ENCODE measurements at regions not wholly inside any gene's neighbourhood (a gene's known extent, or its start where the extent isn't known, plus 50 kb on each side); places are given as distances from the start of the nearest gene placed in this dataset.

DNA sequence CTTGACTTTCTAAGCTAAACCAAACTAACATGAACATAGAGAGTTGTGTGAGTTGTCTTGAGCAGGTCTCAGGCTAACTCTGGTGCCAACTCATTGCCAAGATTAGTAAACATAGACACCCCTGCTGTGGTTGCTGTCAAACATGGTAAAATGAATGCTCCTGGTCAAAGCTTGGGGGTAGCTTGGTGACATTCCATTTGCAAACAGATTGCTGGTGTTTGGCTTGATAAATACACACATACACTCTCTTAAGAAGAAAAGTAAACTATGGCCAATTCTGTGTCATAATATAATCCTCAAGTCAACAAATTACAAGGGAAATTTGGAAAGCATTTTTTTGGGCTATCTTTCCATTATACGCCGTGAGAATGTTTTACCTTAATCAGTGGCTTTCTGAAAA lies 386.4 kb upstream of the PDE3A start:
- TF ChIP-seq EGR1 (IDR thresholded peaks at IDR 0.05) (no peak), CEBPB (IDR thresholded peaks at IDR 0.05) (no peak), ZBTB7A (IDR thresholded peaks at IDR 0.05; ENCODE audit: low read depth) (no peak), FOXM1 (IDR thresholded peaks at IDR 0.05; ENCODE audit: borderline replicate concordance, low read depth) (no peak), TAF1 (IDR thresholded peaks at IDR 0.05; ENCODE audit: low read depth) (no peak), CREB1 (IDR thresholded peaks at IDR 0.05; ENCODE audit: low read depth) (no peak), RAD21 (IDR thresholded peaks at IDR 0.05; ENCODE audit: low read depth) (no peak), NFIC (IDR thresholded peaks at IDR 0.05) (no peak), EP300 (IDR thresholded peaks at IDR 0.05; ENCODE audit: borderline replicate concordance) (no peak), TEAD4 (IDR thresholded peaks at IDR 0.05) (no peak)
- TF ChIP-seq, protein P1, sequence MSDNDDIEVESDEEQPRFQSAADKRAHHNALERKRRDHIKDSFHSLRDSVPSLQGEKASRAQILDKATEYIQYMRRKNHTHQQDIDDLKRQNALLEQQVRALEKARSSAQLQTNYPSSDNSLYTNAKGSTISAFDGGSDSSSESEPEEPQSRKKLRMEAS (IDR thresholded peaks at IDR 0.05), result no peak
- TF ChIP-seq, protein P2, sequence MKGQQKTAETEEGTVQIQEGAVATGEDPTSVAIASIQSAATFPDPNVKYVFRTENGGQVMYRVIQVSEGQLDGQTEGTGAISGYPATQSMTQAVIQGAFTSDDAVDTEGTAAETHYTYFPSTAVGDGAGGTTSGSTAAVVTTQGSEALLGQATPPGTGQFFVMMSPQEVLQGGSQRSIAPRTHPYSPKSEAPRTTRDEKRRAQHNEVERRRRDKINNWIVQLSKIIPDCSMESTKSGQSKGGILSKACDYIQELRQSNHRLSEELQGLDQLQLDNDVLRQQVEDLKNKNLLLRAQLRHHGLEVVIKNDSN (IDR thresholded peaks at IDR 0.05), result no peak
- TF ChIP-seq, protein P3, sequence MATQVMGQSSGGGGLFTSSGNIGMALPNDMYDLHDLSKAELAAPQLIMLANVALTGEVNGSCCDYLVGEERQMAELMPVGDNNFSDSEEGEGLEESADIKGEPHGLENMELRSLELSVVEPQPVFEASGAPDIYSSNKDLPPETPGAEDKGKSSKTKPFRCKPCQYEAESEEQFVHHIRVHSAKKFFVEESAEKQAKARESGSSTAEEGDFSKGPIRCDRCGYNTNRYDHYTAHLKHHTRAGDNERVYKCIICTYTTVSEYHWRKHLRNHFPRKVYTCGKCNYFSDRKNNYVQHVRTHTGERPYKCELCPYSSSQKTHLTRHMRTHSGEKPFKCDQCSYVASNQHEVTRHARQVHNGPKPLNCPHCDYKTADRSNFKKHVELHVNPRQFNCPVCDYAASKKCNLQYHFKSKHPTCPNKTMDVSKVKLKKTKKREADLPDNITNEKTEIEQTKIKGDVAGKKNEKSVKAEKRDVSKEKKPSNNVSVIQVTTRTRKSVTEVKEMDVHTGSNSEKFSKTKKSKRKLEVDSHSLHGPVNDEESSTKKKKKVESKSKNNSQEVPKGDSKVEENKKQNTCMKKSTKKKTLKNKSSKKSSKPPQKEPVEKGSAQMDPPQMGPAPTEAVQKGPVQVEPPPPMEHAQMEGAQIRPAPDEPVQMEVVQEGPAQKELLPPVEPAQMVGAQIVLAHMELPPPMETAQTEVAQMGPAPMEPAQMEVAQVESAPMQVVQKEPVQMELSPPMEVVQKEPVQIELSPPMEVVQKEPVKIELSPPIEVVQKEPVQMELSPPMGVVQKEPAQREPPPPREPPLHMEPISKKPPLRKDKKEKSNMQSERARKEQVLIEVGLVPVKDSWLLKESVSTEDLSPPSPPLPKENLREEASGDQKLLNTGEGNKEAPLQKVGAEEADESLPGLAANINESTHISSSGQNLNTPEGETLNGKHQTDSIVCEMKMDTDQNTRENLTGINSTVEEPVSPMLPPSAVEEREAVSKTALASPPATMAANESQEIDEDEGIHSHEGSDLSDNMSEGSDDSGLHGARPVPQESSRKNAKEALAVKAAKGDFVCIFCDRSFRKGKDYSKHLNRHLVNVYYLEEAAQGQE (IDR thresholded peaks at IDR 0.05; ENCODE audit: low read depth), result no peak

DNA sequence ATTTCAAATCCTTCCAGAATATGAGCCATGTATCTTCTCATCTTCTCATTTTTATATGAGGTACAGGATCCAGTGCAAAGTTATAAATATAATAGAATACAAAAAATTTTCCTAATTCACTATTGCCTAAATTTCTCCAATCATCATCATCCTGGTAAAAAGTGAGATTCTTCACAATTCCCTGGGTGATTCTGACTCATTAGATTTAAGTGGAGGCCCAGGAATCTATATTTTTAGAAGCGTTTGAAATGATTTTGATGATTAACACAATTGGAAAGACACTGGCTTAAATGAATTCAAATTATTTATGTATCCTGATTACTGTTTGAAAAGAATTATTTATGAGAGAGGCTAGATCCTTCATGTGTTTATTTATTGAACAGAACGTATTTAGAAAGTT lies 380.3 kb upstream of the PDE3A start:
- TF ChIP-seq, protein P3 (IDR thresholded peaks at IDR 0.05; ENCODE audit: low read depth), result no peak
- no peak for TF ChIP-seq RAD21 (IDR thresholded peaks at IDR 0.05; ENCODE audit: low read depth)
- TF ChIP-seq, protein P2 (IDR thresholded peaks at IDR 0.05), result no peak
- no peak for TF ChIP-seq EP300 (IDR thresholded peaks at IDR 0.05; ENCODE audit: borderline replicate concordance)
- no peak for TF ChIP-seq TAF1 (IDR thresholded peaks at IDR 0.05; ENCODE audit: low read depth)
- TF ChIP-seq TEAD4 (IDR thresholded peaks at IDR 0.05), result no peak
- TF ChIP-seq TCF12 (IDR thresholded peaks at IDR 0.05; ENCODE audit: low read depth), result no peak

DNA sequence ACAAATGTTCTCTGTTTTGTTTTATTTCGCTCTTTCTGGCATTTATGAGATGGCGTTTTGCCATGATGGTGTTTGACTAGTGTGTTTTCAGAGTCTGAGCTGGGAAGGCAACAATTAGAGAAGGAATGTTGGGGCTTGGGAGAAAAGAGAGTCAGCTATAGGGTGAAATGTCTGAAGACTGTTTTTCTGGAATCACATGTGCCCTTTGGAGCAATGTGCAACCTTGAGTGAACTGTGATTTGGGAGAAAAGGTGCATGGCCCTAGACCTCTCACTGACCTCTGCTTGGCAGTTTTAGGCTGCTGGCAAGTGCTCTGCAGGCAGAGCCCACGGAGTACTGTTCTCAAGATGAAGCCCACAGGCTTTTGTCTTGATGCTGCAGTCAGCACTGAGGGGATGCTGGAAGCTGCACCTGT lies 379.9 kb upstream of the PDE3A start:
- TF ChIP-seq FOXM1 (IDR thresholded peaks at IDR 0.05; ENCODE audit: borderline replicate concordance, low read depth) (no peak), YY1 (IDR thresholded peaks at IDR 0.05; ENCODE audit: low read depth) (no peak), EP300 (IDR thresholded peaks at IDR 0.05; ENCODE audit: borderline replicate concordance) (no peak), TAF1 (IDR thresholded peaks at IDR 0.05; ENCODE audit: low read depth) (no peak), RAD21 (IDR thresholded peaks at IDR 0.05; ENCODE audit: low read depth) (no peak), EGR1 (IDR thresholded peaks at IDR 0.05) (no peak), TCF12 (IDR thresholded peaks at IDR 0.05; ENCODE audit: low read depth) (no peak), ZBTB7A (IDR thresholded peaks at IDR 0.05; ENCODE audit: low read depth) (no peak), TEAD4 (IDR thresholded peaks at IDR 0.05) (no peak), NFIC (IDR thresholded peaks at IDR 0.05) (no peak), CEBPB (IDR thresholded peaks at IDR 0.05) (no peak), CREB1 (IDR thresholded peaks at IDR 0.05; ENCODE audit: low read depth) (no peak)
- TF ChIP-seq, protein P2 (IDR thresholded peaks at IDR 0.05), result no peak
- TF ChIP-seq, protein P3 (IDR thresholded peaks at IDR 0.05; ENCODE audit: low read depth), result no peak
- TF ChIP-seq, protein P1 (IDR thresholded peaks at IDR 0.05), result no peak

DNA sequence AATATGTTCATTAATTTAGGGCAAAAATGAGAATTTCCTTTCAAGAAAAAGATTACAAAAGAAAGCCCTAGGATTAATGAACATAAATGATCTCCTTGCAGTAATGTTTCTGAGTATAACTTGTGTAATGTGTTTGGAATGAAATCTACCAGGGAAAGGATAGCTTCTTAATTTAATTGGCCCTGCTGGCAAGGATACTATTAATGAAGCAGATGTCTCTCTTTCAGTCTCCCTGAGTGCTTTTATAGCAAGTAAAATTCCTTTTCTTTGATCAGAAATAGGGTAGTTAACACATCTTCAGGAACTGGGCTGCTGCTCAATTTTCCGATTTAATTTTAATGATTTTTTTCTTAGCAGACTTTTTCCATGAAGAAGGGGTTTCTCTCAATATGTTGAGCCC lies 379.4 kb upstream of the PDE3A start:
- TF ChIP-seq FOXM1 (IDR thresholded peaks at IDR 0.05; ENCODE audit: borderline replicate concordance, low read depth) (no peak), EGR1 (IDR thresholded peaks at IDR 0.05) (no peak), RAD21 (IDR thresholded peaks at IDR 0.05; ENCODE audit: low read depth) (no peak), TAF1 (IDR thresholded peaks at IDR 0.05; ENCODE audit: low read depth) (no peak), CREB1 (IDR thresholded peaks at IDR 0.05; ENCODE audit: low read depth) (no peak), ZBTB7A (IDR thresholded peaks at IDR 0.05; ENCODE audit: low read depth) (no peak), YY1 (IDR thresholded peaks at IDR 0.05; ENCODE audit: low read depth) (no peak)
- TF ChIP-seq, protein P1 (IDR thresholded peaks at IDR 0.05), result no peak
- TF ChIP-seq, protein P3 (IDR thresholded peaks at IDR 0.05; ENCODE audit: low read depth), result no peak
- TF ChIP-seq, protein P2 (IDR thresholded peaks at IDR 0.05), result no peak
